Neural progenitor cell (in vitro differentiated cells): ENCODE measurements at regions not wholly inside any gene's neighbourhood (a gene's known extent, or its start where the extent isn't known, plus 50 kb on each side); places are given as distances from the start of the nearest gene placed in this dataset.

Experiments
- DNase-seq: peaks from one replicate; pipeline ENCODE4 v3.0.0-alpha.2; 2016; ENCODE audit warnings: low spot score
- H2AFZ ChIP-seq: fragments of 200-600 bp; sonication (generic); replicated peaks from 2 replicates; pipeline ENCODE4 v1.6.1; 2016; ENCODE audit warnings: antibody characterized with exemption
- H3F3A ChIP-seq: fragments of 200-600 bp; sonication (generic); 2 replicates; pipeline ENCODE4 v1.6.1; 2016; ENCODE audit warnings: antibody characterized with exemption, low read depth
- H3K27ac ChIP-seq: fragments of 200-600 bp; sonication (generic); 2 replicates; pipeline ENCODE4 v1.5.1; 2016; ENCODE audit warnings: mild to moderate bottlenecking
- H3K27me3 ChIP-seq: fragments of 200-600 bp; sonication (generic); 2 replicates; pipeline ENCODE4 v1.6.1; 2016; ENCODE audit warnings: mild to moderate bottlenecking, moderate library complexity
- H3K36me3 ChIP-seq: fragments of 200-600 bp; sonication (generic); 2 replicates; pipeline ENCODE4 v1.5.1; 2016
- H3K4me1 ChIP-seq: fragments of 200-600 bp; sonication (generic); 2 replicates; pipeline ENCODE4 v1.6.1; 2016; ENCODE audit warnings: mixed run types
- H3K4me2 ChIP-seq: fragments of 200-600 bp; sonication (generic); 2 replicates; pipeline ENCODE4 v1.6.1; 2016
- H3K4me3 ChIP-seq: fragments of 200-600 bp; sonication (generic); 2 replicates; pipeline ENCODE4 v1.5.1; 2016
- H3K79me2 ChIP-seq: fragments of 200-600 bp; sonication (generic); 2 replicates; pipeline ENCODE4 v1.6.1; 2016; ENCODE audit warnings: low read depth
- H3K9ac ChIP-seq: fragments of 200-600 bp; sonication (generic); 2 replicates; pipeline ENCODE4 v1.6.1; 2016
- H3K9me3 ChIP-seq: fragments of 200-600 bp; sonication (generic); 2 replicates; pipeline ENCODE4 v1.5.1; 2016; ENCODE audit warnings: low read depth
- H4K20me1 ChIP-seq: fragments of 200-600 bp; sonication (generic); 2 replicates; pipeline ENCODE4 v1.6.1; 2016; ENCODE audit warnings: low read depth
- H3K27ac Mint-ChIP-seq: 3 replicates; pipeline ENCODE4 v1.8.0; 2021; ENCODE audit warnings: mixed read lengths
- H3K27me3 Mint-ChIP-seq: 2 replicates; pipeline ENCODE4 v1.8.0; 2022; ENCODE audit warnings: low read depth, mild to moderate bottlenecking, inconsistent platforms, moderate library complexity, mixed read lengths; ENCODE audit not compliant: insufficient read depth
- H3K36me3 Mint-ChIP-seq: 3 replicates; pipeline ENCODE4 v1.8.0; 2021; ENCODE audit warnings: mixed read lengths
- H3K4me1 Mint-ChIP-seq: 3 replicates; pipeline ENCODE4 v1.8.0; 2021; ENCODE audit warnings: mixed read lengths
- H3K4me3 Mint-ChIP-seq: 3 replicates; pipeline ENCODE4 v1.8.0; 2021; ENCODE audit warnings: mild to moderate bottlenecking, moderate library complexity, mixed read lengths
- H3K9me3 Mint-ChIP-seq: 3 replicates; pipeline ENCODE4 v1.8.0; 2020; ENCODE audit warnings: mixed read lengths
- EZH2 ChIP-seq: fragments of 200-600 bp; sonication (generic); IDR thresholded peaks from 2 replicates; pipeline ENCODE4 v1.6.1; 2017; ENCODE audit warnings: antibody characterized with exemption, mild to moderate bottlenecking, moderate library complexity
- EZH2phosphoT487 ChIP-seq: fragments of 200-600 bp; sonication (generic); IDR thresholded peaks from 2 replicates; pipeline ENCODE4 v1.6.1; 2017; ENCODE audit warnings: antibody characterized with exemption
- TF ChIP-seq, protein P1 (sequence below): fragments of 200-600 bp; sonication (generic); IDR thresholded peaks from 2 replicates; pipeline ENCODE4 v1.5.1; 2017; ENCODE audit warnings: antibody characterized with exemption, mild to moderate bottlenecking

DNA sequence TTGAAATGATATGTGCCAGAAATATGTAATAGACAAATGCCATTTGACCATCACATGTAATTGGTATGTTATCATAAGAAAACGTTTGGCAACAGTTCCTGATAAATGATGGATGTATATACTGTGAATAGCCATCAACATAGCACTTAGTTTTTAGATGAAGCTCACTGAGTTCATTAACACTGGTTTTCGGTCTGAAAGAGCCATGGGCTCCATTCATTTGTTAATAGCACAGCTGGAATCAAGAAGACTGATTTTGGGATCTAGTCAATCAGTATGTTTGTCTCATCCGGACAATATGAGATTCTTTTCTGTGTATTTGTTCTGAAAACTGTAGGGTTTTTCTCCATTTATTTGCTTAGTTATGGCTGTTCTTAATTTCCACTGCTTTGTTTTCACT, 413.5 kb upstream of the CLINT1 start:
- Mint-ChIP-seq H3K4me1 (peaks cover 57% of the 10 kb centered on the region), H3K4me3 (peak overlapping the region; percentile 2)
- no peak overlapping the region for H3K4me3 ChIP-seq

DNA sequence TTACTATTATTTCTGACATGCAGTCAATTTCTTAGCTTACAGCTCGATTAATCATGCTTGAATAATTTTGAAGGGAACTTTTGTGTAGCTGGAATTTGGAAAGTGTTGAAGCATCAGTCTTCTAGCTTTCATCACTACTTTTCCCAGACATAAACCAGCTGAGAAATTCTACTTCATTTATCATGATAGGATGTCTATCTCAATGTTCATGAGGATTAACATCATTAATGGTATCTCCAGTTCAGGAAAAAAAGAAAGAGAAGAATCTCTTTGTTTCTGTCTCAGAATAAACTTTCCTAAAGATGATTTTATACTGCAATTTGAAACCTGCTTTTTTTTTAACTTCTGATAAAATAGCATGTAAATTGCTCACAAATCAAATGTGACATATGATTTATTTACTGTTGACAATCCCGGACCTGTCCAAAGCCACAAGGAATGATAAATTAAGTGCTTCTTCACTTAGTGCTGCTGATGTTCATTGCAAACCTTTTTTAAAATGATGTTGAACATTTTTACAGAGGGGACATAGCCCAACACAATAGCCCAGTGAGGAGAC, 412.1 kb upstream of the CLINT1 start:
- H3F3A ChIP-seq = peaks cover 42% of the 10 kb centered on the region
- Mint-ChIP-seq H3K9me3 (peaks cover 20% of the 10 kb centered on the region), H3K27me3 (peaks cover 2% of the 10 kb centered on the region), H3K4me1 (peaks cover 54% of the 10 kb centered on the region), H3K36me3 (no peaks in the 10 kb centered on the region), H3K27ac (peak overlapping the region; percentile 82), H3K4me3 (no peak overlapping the region)
- H2AFZ ChIP-seq = no peak overlapping the region
- H3K9ac ChIP-seq = no peak overlapping the region
- H3K36me3 ChIP-seq = no peaks in the 10 kb centered on the region
- H3K4me3 ChIP-seq = no peak overlapping the region
- H3K9me3 ChIP-seq = peaks cover 7% of the 10 kb centered on the region
- H3K4me1 ChIP-seq = peaks cover 47% of the 10 kb centered on the region
- DNase-seq = peak; percentile 48
- peak overlapping the region; percentile 68 for H3K4me2 ChIP-seq
- no peak for TF ChIP-seq EZH2phosphoT487
- TF ChIP-seq EZH2 = no peak
- TF ChIP-seq, protein P1, sequence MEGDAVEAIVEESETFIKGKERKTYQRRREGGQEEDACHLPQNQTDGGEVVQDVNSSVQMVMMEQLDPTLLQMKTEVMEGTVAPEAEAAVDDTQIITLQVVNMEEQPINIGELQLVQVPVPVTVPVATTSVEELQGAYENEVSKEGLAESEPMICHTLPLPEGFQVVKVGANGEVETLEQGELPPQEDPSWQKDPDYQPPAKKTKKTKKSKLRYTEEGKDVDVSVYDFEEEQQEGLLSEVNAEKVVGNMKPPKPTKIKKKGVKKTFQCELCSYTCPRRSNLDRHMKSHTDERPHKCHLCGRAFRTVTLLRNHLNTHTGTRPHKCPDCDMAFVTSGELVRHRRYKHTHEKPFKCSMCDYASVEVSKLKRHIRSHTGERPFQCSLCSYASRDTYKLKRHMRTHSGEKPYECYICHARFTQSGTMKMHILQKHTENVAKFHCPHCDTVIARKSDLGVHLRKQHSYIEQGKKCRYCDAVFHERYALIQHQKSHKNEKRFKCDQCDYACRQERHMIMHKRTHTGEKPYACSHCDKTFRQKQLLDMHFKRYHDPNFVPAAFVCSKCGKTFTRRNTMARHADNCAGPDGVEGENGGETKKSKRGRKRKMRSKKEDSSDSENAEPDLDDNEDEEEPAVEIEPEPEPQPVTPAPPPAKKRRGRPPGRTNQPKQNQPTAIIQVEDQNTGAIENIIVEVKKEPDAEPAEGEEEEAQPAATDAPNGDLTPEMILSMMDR = no peak
- peak overlapping the region; percentile 91 for H3K27ac ChIP-seq
- no peaks in the 10 kb centered on the region for H3K79me2 ChIP-seq
- H3K27me3 ChIP-seq = no peaks in the 10 kb centered on the region
- H4K20me1 ChIP-seq = no peaks in the 10 kb centered on the region

More for the DNA sequence above, 413.5 kb upstream of the CLINT1 start:
- H3K9me3 Mint-ChIP-seq = peaks cover 22% of the 10 kb centered on the region
- peaks cover 2% of the 10 kb centered on the region for H3K36me3 Mint-ChIP-seq
- peaks cover 42% of the 10 kb centered on the region for H3F3A ChIP-seq
- no peak for TF ChIP-seq EZH2
- TF ChIP-seq EZH2phosphoT487 = no peak
- TF ChIP-seq, protein P1 = no peak
- peak overlapping the region; percentile 96 for H3K27ac Mint-ChIP-seq
- no peak overlapping the region for H2AFZ ChIP-seq
- H3K9ac ChIP-seq = no peak overlapping the region
- peaks cover 56% of the 10 kb centered on the region for H3K4me1 ChIP-seq
- H4K20me1 ChIP-seq = no peaks in the 10 kb centered on the region
- no peaks in the 10 kb centered on the region for H3K27me3 ChIP-seq
- H3K9me3 ChIP-seq = peaks cover 2% of the 10 kb centered on the region
- H3K79me2 ChIP-seq = no peaks in the 10 kb centered on the region
- DNase-seq = peak; percentile 15
- peak overlapping the region; percentile 91 for H3K27ac ChIP-seq
- H3K36me3 ChIP-seq = no peaks in the 10 kb centered on the region
- peak overlapping the region; percentile 68 for H3K4me2 ChIP-seq
- H3K27me3 Mint-ChIP-seq = peaks cover 2% of the 10 kb centered on the region

DNA sequence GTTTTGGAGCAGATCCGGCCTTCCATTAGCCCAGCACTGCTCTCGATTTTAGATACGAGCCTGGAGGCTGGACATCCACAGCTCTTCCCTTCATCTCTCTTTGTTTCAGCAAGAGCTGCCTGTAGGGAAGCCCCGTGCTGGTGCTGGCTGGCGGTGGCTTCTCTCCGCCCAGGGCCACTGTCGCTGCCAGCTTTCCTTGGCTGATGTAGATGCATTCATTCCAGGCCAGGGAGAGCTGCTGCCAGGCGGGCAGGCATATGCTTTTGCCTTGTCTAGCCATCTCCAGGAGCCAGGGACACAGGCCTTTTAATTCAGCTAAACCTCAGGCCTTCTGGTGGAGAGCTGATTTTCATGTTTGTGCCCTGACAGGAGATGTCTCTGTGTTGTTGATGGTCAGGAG, 409.3 kb upstream of the CLINT1 start:
- H3K9me3 Mint-ChIP-seq = peaks cover 14% of the 10 kb centered on the region
- peaks cover 35% of the 10 kb centered on the region for H3K4me1 Mint-ChIP-seq
- H3K27me3 Mint-ChIP-seq = peaks cover 2% of the 10 kb centered on the region
- H3K36me3 Mint-ChIP-seq = no peaks in the 10 kb centered on the region
- Histone ChIP-seq H3K79me2 (no peaks in the 10 kb centered on the region), H3K9me3 (peaks cover 7% of the 10 kb centered on the region), H2AFZ (no peak overlapping the region), H3F3A (peaks cover 27% of the 10 kb centered on the region), H3K27ac (no peak overlapping the region), H3K36me3 (no peaks in the 10 kb centered on the region), H3K4me1 (peaks cover 29% of the 10 kb centered on the region), H3K4me3 (no peak overlapping the region), H4K20me1 (no peaks in the 10 kb centered on the region), H3K9ac (no peak overlapping the region), H3K4me2 (no peak overlapping the region), H3K27me3 (no peaks in the 10 kb centered on the region)
- DNase-seq = no peak
- H3K4me3 Mint-ChIP-seq = no peak overlapping the region
- no peak for TF ChIP-seq EZH2
- no peak for TF ChIP-seq EZH2phosphoT487
- TF ChIP-seq, protein P1 = no peak
- H3K27ac Mint-ChIP-seq = no peak overlapping the region
